GM21526 (cell line): ENCODE measurements at regions not wholly inside any gene's neighbourhood (a gene's known extent, or its start where the extent isn't known, plus 50 kb on each side); places are given as distances from the start of the nearest gene placed in this dataset.
"Not testable (repeated sequence)": the region's sequence is repeated elsewhere in the genome, so short reads cannot be mapped to it uniquely, and the experiment has no call there.

Source experiments
- ATAC-seq: cut with Tn5 transposase; IDR thresholded peaks from one replicate; pipeline ENCODE4 v1.9.1; 2021; ENCODE audit warnings: moderate library complexity; ENCODE audit not compliant: unreplicated experiment, low FRiP score

GRCh38 chr21:17045214-17045853 lies 467.5 kb upstream of the CXADR start:
- no peak for ATAC-seq

- ATAC-seq = no peak
These were observed 463.9 kb upstream of the CXADR start for GRCh38 chr21:17048974-17049373.

- no peak for ATAC-seq
These were observed 462.7 kb upstream of the CXADR start for GRCh38 chr21:17050156-17050555.

GRCh38 chr21:17050646-17051045 lies 462.2 kb upstream of the CXADR start:
- ATAC-seq = no peak

- no peak for ATAC-seq
These were observed 461.8 kb upstream of the CXADR start for GRCh38 chr21:17051054-17051453.

- ATAC-seq = no peak
These were observed 459.5 kb upstream of the CXADR start for GRCh38 chr21:17053321-17053720.

- no peak for ATAC-seq
These were observed 452.9 kb upstream of the CXADR start for GRCh38 chr21:17059936-17060335.

GRCh38 chr21:17066006-17066405 lies 446.8 kb upstream of the CXADR start:
- ATAC-seq = no peak

GRCh38 chr21:17071093-17071492 lies 441.8 kb upstream of the CXADR start:
- no peak for ATAC-seq

- no peak for ATAC-seq
These were observed 431.6 kb upstream of the CXADR start for GRCh38 chr21:17081193-17081592.

GRCh38 chr21:17082843-17083483 lies 429.9 kb upstream of the CXADR start:
- no peak for ATAC-seq

- ATAC-seq = no peak
These were observed 427.1 kb upstream of the CXADR start for GRCh38 chr21:17085707-17086106.

GRCh38 chr21:17088500-17088899 lies 424.3 kb upstream of the CXADR start:
- no peak for ATAC-seq

GRCh38 chr21:17089091-17089491 lies 423.8 kb upstream of the CXADR start:
- ATAC-seq = no peak

GRCh38 chr21:17101696-17102095 lies 411.1 kb upstream of the CXADR start:
- ATAC-seq = no peak

- ATAC-seq = no peak
These were observed 406.9 kb upstream of the CXADR start for GRCh38 chr21:17105932-17106331.

- no peak for ATAC-seq
These were observed 398.8 kb upstream of the CXADR start for GRCh38 chr21:17114045-17114444.

- no peak for ATAC-seq
These were observed 394.0 kb upstream of the CXADR start for GRCh38 chr21:17118638-17119384.

GRCh38 chr21:17119466-17120297 lies 393.2 kb upstream of the CXADR start:
- ATAC-seq = no peak

- not testable (repeated sequence) for ATAC-seq
These were observed 385.4 kb upstream of the CXADR start for GRCh38 chr21:17127395-17127794.

- ATAC-seq = no peak
These were observed 384.7 kb upstream of the CXADR start for GRCh38 chr21:17128132-17128531.
